Tibial artery (tissue), 4 donors: ENCODE measurements at regions not wholly inside any gene's neighbourhood (a gene's known extent, or its start where the extent isn't known, plus 50 kb on each side); places are given as distances from the start of the nearest gene placed in this dataset.
A peak's percentile ranks its signal among the peaks of the same experiment; 100 is the strongest.

Experiments
- DNase-seq, 2 donors: peaks; one replicate each; pipeline ENCODE4 v3.0.0-alpha.2; 2019
- H3K27ac ChIP-seq, 2 donors: fragments of 200-600 bp; sonication (generic) in 1 of 2; 1 replicate in 1 of 2; 2 replicates in 1 of 2; pipeline ENCODE4 v1.5.1; 2018 to 2019; ENCODE audit warnings: mild to moderate bottlenecking in 1 of 2
- H3K27me3 ChIP-seq, 2 donors: fragments of 200-600 bp; sonication (generic) in 1 of 2; one replicate each; pipeline versions ENCODE4 v1.5.1 to v1.6.0; 2016 to 2019
- H3K36me3 ChIP-seq, 3 donors: fragments of 200-600 bp; sonication (generic) in 2 of 3; one replicate each; pipeline ENCODE4 v1.5.1; 2016 to 2019; ENCODE audit warnings: mild to moderate bottlenecking in 2 of 3
- H3K4me1 ChIP-seq, 4 donors: fragments of 200-600 bp; sonication (generic) in 2 of 4; 1 replicate in 3 of 4; 2 replicates in 1 of 4; pipeline ENCODE4 v1.5.1; 2016 to 2019
- H3K4me3 ChIP-seq, 2 donors: fragments of 200-600 bp; sonication (generic) in 1 of 2; 1 replicate in 1 of 2; 2 replicates in 1 of 2; pipeline ENCODE4 v1.5.1; 2018 to 2019; ENCODE audit warnings: mild to moderate bottlenecking in 2 of 2
- H3K9me3 ChIP-seq, 3 donors: fragments of 200-600 bp; sonication (generic) in 1 of 3; one replicate each; pipeline ENCODE4 v1.5.1; 2016 to 2019
- intact Hi-C: fragments of 100-400 bp; cut with DNase I; formaldehyde crosslinking; loops from one replicate; pipeline ENCODE4 v1.15.0; 2023; ENCODE audit warnings: low total_unique reads
- TF ChIP-seq, protein P1 (sequence below), 2 experiments: fragments of 200-600 bp in 1 of 2; fragments of 450-650 bp in 1 of 2; IDR thresholded peaks; one replicate each; pipeline ENCODE4 v1.5.1; 2017 to 2019; ENCODE audit warnings: antibody characterized with exemption in 2 of 2, mild to moderate bottlenecking in 1 of 2, moderate library complexity in 1 of 2

DNA sequence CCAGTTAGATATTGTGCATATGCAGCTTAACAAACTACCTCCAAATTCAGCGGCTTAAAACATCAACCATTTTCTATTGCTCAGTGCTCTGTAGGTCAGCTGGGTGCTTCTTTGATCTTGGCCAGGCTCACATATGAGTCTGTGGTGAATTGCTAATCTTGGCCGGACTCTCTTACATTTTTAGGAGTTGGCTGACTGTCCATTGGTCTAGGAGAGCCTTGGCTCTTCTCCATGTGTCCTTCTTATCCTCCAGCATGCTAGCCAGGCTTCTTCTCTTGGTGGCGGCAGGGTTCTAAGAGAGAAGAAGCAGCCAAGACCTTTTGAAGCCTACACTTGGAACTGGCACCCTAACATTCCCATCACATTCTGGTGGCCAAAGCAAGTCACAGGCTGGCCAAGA lies 174.3 kb upstream of the PWP1 start:
- Histone ChIP-seq H3K9me3 (no peaks in the 10 kb centered on the region), H3K27me3 (no peaks in the 10 kb centered on the region), H3K4me3 (no peak overlapping the region), H3K4me1 (no peaks in the 10 kb centered on the region), H3K27ac (no peak overlapping the region), H3K36me3 (no peaks in the 10 kb centered on the region)
- TF ChIP-seq, protein P1, sequence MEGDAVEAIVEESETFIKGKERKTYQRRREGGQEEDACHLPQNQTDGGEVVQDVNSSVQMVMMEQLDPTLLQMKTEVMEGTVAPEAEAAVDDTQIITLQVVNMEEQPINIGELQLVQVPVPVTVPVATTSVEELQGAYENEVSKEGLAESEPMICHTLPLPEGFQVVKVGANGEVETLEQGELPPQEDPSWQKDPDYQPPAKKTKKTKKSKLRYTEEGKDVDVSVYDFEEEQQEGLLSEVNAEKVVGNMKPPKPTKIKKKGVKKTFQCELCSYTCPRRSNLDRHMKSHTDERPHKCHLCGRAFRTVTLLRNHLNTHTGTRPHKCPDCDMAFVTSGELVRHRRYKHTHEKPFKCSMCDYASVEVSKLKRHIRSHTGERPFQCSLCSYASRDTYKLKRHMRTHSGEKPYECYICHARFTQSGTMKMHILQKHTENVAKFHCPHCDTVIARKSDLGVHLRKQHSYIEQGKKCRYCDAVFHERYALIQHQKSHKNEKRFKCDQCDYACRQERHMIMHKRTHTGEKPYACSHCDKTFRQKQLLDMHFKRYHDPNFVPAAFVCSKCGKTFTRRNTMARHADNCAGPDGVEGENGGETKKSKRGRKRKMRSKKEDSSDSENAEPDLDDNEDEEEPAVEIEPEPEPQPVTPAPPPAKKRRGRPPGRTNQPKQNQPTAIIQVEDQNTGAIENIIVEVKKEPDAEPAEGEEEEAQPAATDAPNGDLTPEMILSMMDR (IDR thresholded peaks at IDR 0.05): no peak
- DNase-seq: no peak
- intact Hi-C loops: no loop called here

DNA sequence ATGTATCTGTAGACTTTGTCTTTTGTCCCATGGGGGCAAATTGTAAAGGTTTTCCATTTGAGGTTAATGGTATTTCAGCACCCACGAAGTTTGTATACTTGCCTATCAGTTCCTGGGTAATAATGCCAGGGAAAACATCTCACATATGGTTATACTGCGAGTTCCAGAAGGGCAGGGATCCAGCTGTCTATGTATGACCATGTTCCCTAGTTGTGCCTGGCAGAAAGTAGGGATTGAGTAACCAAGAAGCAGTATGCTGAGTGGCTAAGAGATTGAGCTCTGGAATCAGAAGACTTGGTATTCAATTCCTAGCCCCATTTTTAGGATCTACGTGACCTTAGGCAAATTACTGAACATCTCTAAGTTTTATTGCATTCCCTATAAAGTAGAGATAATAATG lies 173.2 kb upstream of the PWP1 start:
- H3K4me1 ChIP-seq: no peaks in the 10 kb centered on the region
- no peaks in the 10 kb centered on the region for H3K27me3 ChIP-seq
- H3K27ac ChIP-seq: no peak overlapping the region
- no peaks in the 10 kb centered on the region for H3K36me3 ChIP-seq
- TF ChIP-seq, protein P1 (IDR thresholded peaks at IDR 0.05): no peak
- DNase-seq: peak in 1 of 2 donors; percentile 47
- H3K9me3 ChIP-seq: no peaks in the 10 kb centered on the region
- intact Hi-C loops: no loop called here
- H3K4me3 ChIP-seq: no peak overlapping the region

DNA sequence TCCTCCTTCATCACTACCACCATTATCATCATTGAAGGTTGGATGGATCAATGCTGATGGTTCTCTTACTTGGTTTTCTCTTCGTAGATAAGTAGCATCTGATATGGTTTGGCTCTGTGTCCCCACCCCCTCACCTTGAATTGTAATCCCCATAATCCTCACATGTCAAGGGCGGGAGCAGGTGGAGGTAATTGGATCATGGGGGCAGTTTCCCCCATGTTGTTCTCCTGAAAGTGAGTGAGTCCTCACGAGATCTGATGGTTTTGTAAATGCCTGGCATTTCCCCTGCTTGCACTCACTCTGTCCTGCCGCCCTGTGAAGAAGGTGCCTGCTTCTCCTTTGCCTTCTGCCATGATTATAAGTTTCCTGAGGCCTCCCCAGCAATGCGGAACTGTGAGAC lies 172.4 kb upstream of the PWP1 start:
- no peak for DNase-seq
- no peaks in the 10 kb centered on the region for H3K4me1 ChIP-seq
- TF ChIP-seq, protein P1 (IDR thresholded peaks at IDR 0.05): no peak
- no peaks in the 10 kb centered on the region for H3K27me3 ChIP-seq
- H3K4me3 ChIP-seq: no peak overlapping the region
- intact Hi-C loops: no loop called here
- no peak overlapping the region for H3K27ac ChIP-seq
- no peaks in the 10 kb centered on the region for H3K9me3 ChIP-seq
- no peaks in the 10 kb centered on the region for H3K36me3 ChIP-seq

DNA sequence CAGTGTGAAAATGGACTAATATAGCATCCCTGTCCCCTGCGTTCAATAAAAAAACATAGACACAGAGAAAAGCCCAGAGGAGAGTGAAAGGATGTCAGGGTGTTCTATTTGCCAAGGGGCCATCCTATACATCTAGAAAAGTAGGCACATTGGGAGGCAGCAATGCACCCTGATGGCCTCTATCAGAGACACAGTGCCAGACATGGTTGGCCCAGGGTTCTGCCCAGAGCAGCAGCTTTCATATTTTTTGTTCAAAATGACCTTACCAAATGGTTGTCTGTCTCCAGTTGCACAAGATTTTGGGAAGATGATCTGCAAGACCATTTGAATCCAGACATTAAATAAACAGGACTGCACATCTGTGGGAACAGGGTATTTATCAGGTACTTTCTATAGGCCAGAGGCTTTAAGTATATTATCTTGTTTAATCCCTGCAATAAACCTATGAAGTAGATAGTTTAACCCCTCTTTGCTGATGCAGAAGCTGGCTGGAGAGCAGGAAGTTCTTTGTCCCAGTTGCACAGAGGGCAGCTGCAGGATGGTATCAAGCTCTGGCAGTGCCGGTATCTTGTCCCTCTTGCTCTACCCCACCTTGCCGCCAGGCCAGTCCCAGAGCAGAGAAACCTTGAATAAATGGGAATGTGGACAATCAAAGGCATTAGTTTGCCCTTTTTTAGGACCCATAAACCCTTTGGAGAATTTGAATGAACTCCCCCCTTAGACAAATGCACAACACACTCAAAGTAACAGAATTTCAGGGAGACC lies 171.8 kb upstream of the PWP1 start:
- Histone ChIP-seq H3K4me1 (no peaks in the 10 kb centered on the region), H3K9me3 (no peaks in the 10 kb centered on the region), H3K36me3 (no peaks in the 10 kb centered on the region), H3K4me3 (no peak overlapping the region), H3K27ac (no peak overlapping the region), H3K27me3 (no peaks in the 10 kb centered on the region)
- intact Hi-C loops: no loop called here
- DNase-seq: no peak
- TF ChIP-seq, protein P1 (IDR thresholded peaks at IDR 0.05): no peak

DNA sequence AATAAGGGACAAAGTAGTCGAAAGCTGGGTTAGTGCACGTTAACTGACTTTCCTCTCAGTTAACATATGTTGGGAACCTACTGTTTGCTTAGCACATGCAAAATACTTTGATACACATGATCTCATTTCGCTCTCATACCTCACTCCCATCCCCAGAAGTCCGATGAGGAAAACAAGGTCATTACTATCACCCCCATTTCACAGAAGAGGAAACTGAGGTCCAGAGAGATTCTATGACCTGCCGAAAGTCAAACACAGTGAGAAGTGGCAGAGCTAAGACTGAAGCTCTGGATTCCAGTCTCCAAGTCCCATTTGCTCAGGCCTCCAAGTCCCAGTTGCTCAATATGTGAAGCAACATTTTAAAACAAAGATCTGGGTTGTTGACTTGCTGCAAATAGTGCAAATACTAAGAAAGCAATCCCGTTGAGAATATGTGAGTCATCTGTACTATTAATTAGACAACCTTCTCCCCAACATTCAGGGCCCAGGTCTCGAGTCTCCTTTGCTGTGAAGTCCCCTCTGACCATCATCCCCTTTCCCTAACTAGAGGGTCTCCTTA lies 170.6 kb upstream of the PWP1 start:
- no peaks in the 10 kb centered on the region for H3K36me3 ChIP-seq
- TF ChIP-seq, protein P1 (IDR thresholded peaks at IDR 0.05): no peak
- no peaks in the 10 kb centered on the region for H3K4me1 ChIP-seq
- intact Hi-C loops: no loop called here
- no peak overlapping the region for H3K27ac ChIP-seq
- no peak overlapping the region for H3K4me3 ChIP-seq
- H3K27me3 ChIP-seq: no peaks in the 10 kb centered on the region
- DNase-seq: peak in 1 of 2 donors; percentile 40
- H3K9me3 ChIP-seq: no peaks in the 10 kb centered on the region
